VCaP (cell line): ENCODE measurements at regions not wholly inside any gene's neighbourhood (a gene's known extent, or its start where the extent isn't known, plus 50 kb on each side); places are given as distances from the start of the nearest gene placed in this dataset.

Source experiments
- H3K27ac ChIP-seq: fragments of 450-650 bp; 2 replicates; pipeline ENCODE4 v1.5.1; 2017
- CTCF ChIP-seq: fragments of 450-650 bp; conservative IDR thresholded peaks from 2 replicates; pipeline ENCODE4 v1.5.1; 2017; ENCODE audit warnings: mild to moderate bottlenecking, moderate library complexity

- TF ChIP-seq CTCF, result no peak
- H3K27ac ChIP-seq, result no peak overlapping the region
Measured at GRCh38 chr1:222018041-222018440, 276.2 kb upstream of the DUSP10 start.

- H3K27ac ChIP-seq, result no peak overlapping the region
- no peak for TF ChIP-seq CTCF
Measured at GRCh38 chr1:222015686-222016085, 273.8 kb upstream of the DUSP10 start.

GRCh38 chr1:222014001-222014400 lies 272.1 kb upstream of the DUSP10 start:
- no peak for TF ChIP-seq CTCF
- H3K27ac ChIP-seq, result no peak overlapping the region

GRCh38 chr1:222012816-222013215 lies 270.9 kb upstream of the DUSP10 start:
- TF ChIP-seq CTCF, result no peak
- H3K27ac ChIP-seq, result no peak overlapping the region

DNA sequence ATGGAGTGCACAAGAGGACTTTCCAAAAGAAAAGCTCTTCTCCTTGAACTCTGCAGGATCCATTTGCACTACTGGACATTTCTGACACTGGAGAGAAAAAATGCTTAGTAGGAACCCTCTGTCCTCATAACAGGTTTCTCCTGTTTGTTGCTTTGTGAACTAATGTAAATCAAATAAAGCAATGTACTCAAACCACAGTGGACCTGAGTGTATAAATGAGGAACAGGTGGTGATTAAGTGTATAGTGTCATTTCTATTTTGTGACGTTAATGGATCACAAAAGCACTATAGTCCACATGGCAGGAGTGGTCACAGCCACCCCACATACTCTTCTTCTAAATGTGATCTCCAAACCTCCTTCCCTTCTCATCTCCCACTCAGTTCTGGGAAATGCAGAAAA lies 268.4 kb upstream of the DUSP10 start:
- H3K27ac ChIP-seq, result peak overlapping the region; percentile 71
- TF ChIP-seq CTCF, result no peak

GRCh38 chr1:222009105-222009730 lies 267.3 kb upstream of the DUSP10 start:
- no peak for TF ChIP-seq CTCF
- H3K27ac ChIP-seq, result peak overlapping the region; percentile 71

DNA sequence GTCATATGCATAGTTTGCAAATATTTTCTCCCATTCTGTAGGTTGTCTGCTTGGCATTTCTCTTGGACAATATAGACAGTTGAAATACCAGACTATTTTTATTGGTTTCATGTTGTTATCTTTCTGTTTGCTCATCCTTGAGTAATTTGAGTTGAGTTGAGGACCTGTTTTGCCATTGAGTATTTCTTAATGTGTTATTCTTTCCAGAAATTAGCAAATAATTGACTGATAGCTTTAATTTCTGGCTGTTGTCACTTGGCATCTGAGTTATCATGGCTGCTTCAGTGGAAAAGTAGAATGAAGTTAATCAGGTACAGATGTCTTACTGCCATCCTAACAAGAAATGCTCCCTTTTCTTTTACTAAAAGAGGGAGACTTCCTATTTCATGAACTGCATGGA lies 264.8 kb upstream of the DUSP10 start:
- TF ChIP-seq CTCF, result no peak
- H3K27ac ChIP-seq, result peak overlapping the region; percentile 71
